ENCODE measurements at regions not wholly inside any gene's neighbourhood (a gene's known extent, or its start where the extent isn't known, plus 50 kb on each side); places are given as distances from the start of the nearest gene placed in this dataset.
A peak's percentile ranks its signal among the peaks of the same experiment; 100 is the strongest.

DNA sequence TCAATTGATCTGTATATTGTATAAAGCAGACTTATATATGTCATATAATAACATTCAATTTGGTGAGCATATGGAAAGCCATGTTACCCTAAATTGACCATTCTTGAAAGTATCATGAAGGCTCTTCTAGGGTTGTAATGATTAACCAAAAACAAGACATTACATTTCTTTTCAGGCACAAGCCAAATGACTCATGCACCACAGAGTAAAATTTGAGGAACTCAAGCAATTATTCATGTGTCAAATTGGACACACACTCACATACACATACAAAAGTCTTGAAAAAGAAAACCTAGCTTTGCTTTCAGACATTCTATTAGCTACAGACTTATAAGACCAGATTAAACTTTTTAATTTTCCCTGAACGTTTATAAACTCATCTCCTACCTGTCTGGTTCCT, 146.5 kb upstream of the PCDH18 start:
- TF ChIP-seq, protein P1, sequence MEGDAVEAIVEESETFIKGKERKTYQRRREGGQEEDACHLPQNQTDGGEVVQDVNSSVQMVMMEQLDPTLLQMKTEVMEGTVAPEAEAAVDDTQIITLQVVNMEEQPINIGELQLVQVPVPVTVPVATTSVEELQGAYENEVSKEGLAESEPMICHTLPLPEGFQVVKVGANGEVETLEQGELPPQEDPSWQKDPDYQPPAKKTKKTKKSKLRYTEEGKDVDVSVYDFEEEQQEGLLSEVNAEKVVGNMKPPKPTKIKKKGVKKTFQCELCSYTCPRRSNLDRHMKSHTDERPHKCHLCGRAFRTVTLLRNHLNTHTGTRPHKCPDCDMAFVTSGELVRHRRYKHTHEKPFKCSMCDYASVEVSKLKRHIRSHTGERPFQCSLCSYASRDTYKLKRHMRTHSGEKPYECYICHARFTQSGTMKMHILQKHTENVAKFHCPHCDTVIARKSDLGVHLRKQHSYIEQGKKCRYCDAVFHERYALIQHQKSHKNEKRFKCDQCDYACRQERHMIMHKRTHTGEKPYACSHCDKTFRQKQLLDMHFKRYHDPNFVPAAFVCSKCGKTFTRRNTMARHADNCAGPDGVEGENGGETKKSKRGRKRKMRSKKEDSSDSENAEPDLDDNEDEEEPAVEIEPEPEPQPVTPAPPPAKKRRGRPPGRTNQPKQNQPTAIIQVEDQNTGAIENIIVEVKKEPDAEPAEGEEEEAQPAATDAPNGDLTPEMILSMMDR (conservative IDR thresholded peaks at IDR 0.05; ENCODE audit: low read depth) = no peak
- no peak for DNase-seq (ENCODE audit: low spot score)
- no peak overlapping the region for H3K27ac ChIP-seq
- ChIA-PET POLR2A (ENCODE audit: low non-redundant PET) (no interaction called here), CTCF (interaction anchor here (1.0 kb wide), 1 partner anchor 16 kb away, joined by 6 read pairs; no protein-coding TSS in a partner anchor)

DNA sequence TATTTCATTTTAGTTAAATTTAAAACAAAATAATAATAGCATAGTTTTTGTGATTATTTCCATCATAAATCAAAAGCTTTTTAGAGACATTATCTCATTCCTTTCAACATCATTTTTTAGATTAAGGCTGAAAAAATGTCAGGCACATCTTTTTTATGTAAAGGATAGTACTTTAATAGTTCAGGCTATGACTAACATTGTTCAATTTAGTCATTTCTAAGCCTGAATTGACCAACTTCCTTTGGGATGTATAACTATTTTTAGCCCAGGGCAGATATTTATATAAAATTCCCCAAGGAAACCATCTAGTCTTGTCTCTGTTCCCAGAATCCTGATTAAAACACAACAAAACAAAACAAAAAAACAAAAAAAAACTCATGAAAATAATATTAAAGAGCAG, 145.6 kb upstream of the PCDH18 start:
- ChIA-PET CTCF (no interaction called here), POLR2A (ENCODE audit: low non-redundant PET) (no interaction called here)
- H3K27ac ChIP-seq = no peak overlapping the region
- DNase-seq (ENCODE audit: low spot score) = peak; percentile 9
- TF ChIP-seq, protein P1 (conservative IDR thresholded peaks at IDR 0.05; ENCODE audit: low read depth) = no peak

DNA sequence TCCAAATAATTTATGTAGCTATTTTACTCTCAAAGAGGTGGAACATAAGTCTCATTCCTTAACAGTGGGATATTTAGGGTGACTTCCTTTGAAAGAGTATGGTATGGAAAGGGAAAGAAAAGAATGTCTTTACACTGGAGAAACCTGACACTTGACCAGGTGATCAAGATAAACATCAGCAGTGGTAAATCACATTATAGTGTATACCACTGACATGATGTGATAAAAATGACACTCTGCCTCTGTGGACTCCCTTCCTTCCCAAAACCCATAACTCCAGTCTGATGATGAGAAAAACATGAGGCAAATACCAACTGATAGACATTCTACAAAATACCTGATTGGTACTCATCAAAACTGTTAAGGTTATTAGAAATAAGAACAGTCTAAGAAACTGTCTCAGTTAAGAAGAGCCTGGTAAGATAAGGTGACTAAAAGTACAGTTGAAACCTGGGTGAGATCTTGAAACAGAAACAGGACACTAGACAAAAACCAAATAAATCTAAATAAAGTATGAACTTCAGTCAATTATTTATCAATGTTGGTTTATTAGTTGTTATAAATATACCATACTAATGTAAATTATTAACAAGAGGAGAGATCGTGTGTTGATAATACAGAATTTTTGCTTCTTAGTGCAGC, 144.2 kb upstream of the PCDH18 start:
- TF ChIP-seq, protein P1 (conservative IDR thresholded peaks at IDR 0.05; ENCODE audit: low read depth) = no peak
- ChIA-PET POLR2A (ENCODE audit: low non-redundant PET) (no interaction called here), CTCF (no interaction called here)
- no peak overlapping the region for H3K27ac ChIP-seq
- DNase-seq (ENCODE audit: low spot score) = no peak

DNA sequence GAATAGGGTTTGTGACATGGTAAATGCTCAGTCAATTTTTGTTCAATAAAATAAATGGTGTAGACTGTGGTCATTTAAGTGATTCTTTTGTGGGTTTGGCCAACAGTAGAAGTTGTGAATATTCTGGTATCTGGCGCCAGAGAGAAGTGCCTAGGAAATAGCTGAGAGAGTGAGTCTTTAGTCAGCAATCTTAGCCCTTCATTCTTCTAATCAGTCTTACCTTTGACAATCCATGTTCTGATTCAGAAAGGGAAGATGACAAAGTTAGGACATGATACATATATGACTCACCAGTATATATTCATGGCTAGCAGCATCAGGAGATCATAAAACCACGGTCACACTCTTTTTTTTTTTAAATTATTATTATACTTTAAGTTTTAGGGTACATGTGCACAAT, 141.8 kb upstream of the PCDH18 start:
- POLR2A ChIA-PET (ENCODE audit: low non-redundant PET) = no interaction called here
- no peak overlapping the region for H3K27ac ChIP-seq
- DNase-seq (ENCODE audit: low spot score) = peak; percentile 9
- CTCF ChIA-PET = no interaction called here
- TF ChIP-seq, protein P1 (conservative IDR thresholded peaks at IDR 0.05; ENCODE audit: low read depth) = no peak

DNA sequence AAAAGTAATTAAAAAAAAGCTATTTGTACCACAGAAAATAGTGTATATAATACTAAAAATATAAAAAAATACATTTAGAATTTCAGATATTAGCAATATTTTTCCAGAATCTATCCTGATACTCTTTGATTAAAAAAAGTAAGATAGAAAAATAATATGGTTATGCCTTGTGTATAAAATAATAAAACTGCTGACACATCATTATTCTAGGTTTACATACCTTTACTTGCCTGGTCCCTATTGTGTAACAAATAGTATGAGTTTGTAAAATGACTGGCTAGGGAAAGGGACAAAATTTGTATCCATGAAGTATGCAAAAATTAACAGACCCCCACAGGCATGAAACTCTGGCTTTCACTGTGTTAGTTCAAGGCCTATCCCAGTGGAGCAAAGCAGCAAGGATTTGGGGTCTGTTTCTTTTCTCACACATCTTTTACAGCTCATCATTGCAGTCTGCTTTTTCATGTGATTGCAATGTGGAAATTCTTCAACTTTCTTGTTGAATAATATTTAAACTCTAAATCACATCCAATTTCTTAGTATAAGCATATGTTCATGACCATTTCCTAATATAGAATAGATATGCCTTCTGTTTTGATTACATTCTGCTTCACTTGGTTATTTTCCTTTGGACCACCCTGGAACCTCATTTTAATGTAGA, 136.7 kb upstream of the PCDH18 start:
- ChIA-PET CTCF (no interaction called here), POLR2A (ENCODE audit: low non-redundant PET) (no interaction called here)
- H3K27ac ChIP-seq = no peak overlapping the region
- TF ChIP-seq, protein P1 (conservative IDR thresholded peaks at IDR 0.05; ENCODE audit: low read depth) = no peak
- no peak for DNase-seq (ENCODE audit: low spot score)

DNA sequence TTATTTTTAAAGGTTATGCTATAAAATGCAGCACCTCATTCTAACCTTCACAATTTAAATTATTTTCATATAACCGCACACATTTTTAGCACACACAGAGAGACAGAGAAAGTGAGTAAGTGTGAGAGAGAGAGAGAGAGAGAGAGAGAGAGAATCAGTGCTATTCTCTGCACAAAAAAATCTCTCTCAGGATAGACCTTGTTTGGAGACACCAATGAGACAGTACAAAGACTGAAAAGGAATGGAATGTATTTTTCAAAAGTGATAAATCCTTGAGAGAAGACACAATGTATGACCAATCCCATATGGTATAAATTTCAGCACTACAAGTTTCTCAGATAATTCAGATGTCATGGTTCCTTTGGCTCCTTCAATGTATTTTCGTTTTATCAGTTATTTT, 132.1 kb upstream of the PCDH18 start:
- no peak overlapping the region for H3K27ac ChIP-seq
- no peak for DNase-seq (ENCODE audit: low spot score)
- ChIA-PET POLR2A (ENCODE audit: low non-redundant PET) (no interaction called here), CTCF (no interaction called here)
- TF ChIP-seq, protein P1 (conservative IDR thresholded peaks at IDR 0.05; ENCODE audit: low read depth) = no peak
